Stimulated activated CD8-positive, alpha-beta memory T cell treated with anti-CD3 and anti-CD28 coated beads, Interleukin-7, amount 100 ng/mL, for 1 hour (primary cell): ENCODE measurements at regions not wholly inside any gene's neighbourhood (a gene's known extent, or its start where the extent isn't known, plus 50 kb on each side); places are given as distances from the start of the nearest gene placed in this dataset.
"Not testable (repeated sequence)": the region's sequence is repeated elsewhere in the genome, so short reads cannot be mapped to it uniquely, and the experiment has no call there.

Source experiments
- DNase-seq, 2 donors: peaks; one replicate each; pipeline ENCODE4 v3.0.0-alpha.2; 2020; ENCODE audit warnings: low read depth in 2 of 2

GRCh38 chr18:70617020-70617763, 328.3 kb downstream of the SOCS6 start:
- DNase-seq: no peak

GRCh38 chr18:70600225-70600925, 311.5 kb downstream of the SOCS6 start:
- no peak for DNase-seq

- DNase-seq: no peak
Observed at GRCh38 chr18:70598406-70598805, 309.6 kb downstream of the SOCS6 start.

- DNase-seq: no peak
Observed at GRCh38 chr18:70582981-70583380, 294.1 kb downstream of the SOCS6 start.

- DNase-seq: no peak
Observed at GRCh38 chr18:70578480-70578879, 289.6 kb downstream of the SOCS6 start.

- no peak for DNase-seq
Observed at GRCh38 chr18:70577023-70577420, 288.2 kb downstream of the SOCS6 start.

- no peak for DNase-seq
Observed at GRCh38 chr18:70576276-70577022, 287.6 kb downstream of the SOCS6 start.

GRCh38 chr18:70574951-70575350, 286.1 kb downstream of the SOCS6 start:
- not testable (repeated sequence) for DNase-seq

- not testable (repeated sequence) for DNase-seq
Observed at GRCh38 chr18:70569647-70570046, 280.8 kb downstream of the SOCS6 start.

- DNase-seq: no peak
Observed at GRCh38 chr18:70559446-70559845, 270.6 kb downstream of the SOCS6 start.

- no peak for DNase-seq
Observed at GRCh38 chr18:70558371-70558770, 269.5 kb downstream of the SOCS6 start.

GRCh38 chr18:70554854-70555445, 266.1 kb downstream of the SOCS6 start:
- no peak for DNase-seq

- DNase-seq: no peak
Observed at GRCh38 chr18:70553936-70554260, 265.1 kb downstream of the SOCS6 start.

GRCh38 chr18:70553245-70553935, 264.5 kb downstream of the SOCS6 start:
- no peak for DNase-seq

- DNase-seq: no peak
Observed at GRCh38 chr18:70536370-70537062, 247.7 kb downstream of the SOCS6 start.

GRCh38 chr18:70535041-70535440, 246.2 kb downstream of the SOCS6 start:
- no peak for DNase-seq

- not testable (repeated sequence) for DNase-seq
Observed at GRCh38 chr18:70525322-70525721, 236.5 kb downstream of the SOCS6 start.

GRCh38 chr18:70523792-70524182, 234.9 kb downstream of the SOCS6 start:
- DNase-seq: no peak

GRCh38 chr18:70523035-70523791, 234.4 kb downstream of the SOCS6 start:
- DNase-seq: no peak

- no peak for DNase-seq
Observed at GRCh38 chr18:70522183-70522680, 233.4 kb downstream of the SOCS6 start.
